Left ventricle myocardium inferior (tissue), 1 donor: ENCODE measurements at regions not wholly inside any gene's neighbourhood (a gene's known extent, or its start where the extent isn't known, plus 50 kb on each side); places are given as distances from the start of the nearest gene placed in this dataset.

Experiments used
- DNase-seq: peaks from one replicate; pipeline ENCODE4 v3.0.0-alpha.2; 2020
- H3K27ac ChIP-seq: fragments of 200-600 bp; replicated peaks from 2 replicates; pipeline ENCODE4 v1.8.0; 2021
- H3K27me3 ChIP-seq: fragments of 200-600 bp; 2 replicates; pipeline ENCODE4 v1.8.0; 2021; ENCODE audit warnings: low read depth
- H3K36me3 ChIP-seq: fragments of 200-600 bp; 2 replicates; pipeline ENCODE4 v1.8.0; 2021
- H3K4me1 ChIP-seq: fragments of 200-600 bp; 2 replicates; pipeline ENCODE4 v1.8.0; 2021
- H3K4me3 ChIP-seq: fragments of 200-600 bp; 2 replicates; pipeline ENCODE4 v1.8.0; 2021; ENCODE audit warnings: mild to moderate bottlenecking, moderate library complexity
- H3K9me3 ChIP-seq: fragments of 200-600 bp; replicated peaks from 2 replicates; pipeline ENCODE4 v1.8.0; 2021
- intact Hi-C: fragments of 100-400 bp; cut with micrococcal nuclease; formaldehyde crosslinking; loops from one replicate; pipeline ENCODE4 v1.11.0; 2022
- TF ChIP-seq, protein P1 (sequence below): fragments of 200-600 bp; IDR thresholded peaks from 2 replicates; pipeline ENCODE4 v1.8.0; 2021; ENCODE audit warnings: antibody characterized with exemption, mild to moderate bottlenecking, borderline replicate concordance
- donor health status: DM: no; HTN: yes; CAD: no; lungs with severe emphysema.

DNA sequence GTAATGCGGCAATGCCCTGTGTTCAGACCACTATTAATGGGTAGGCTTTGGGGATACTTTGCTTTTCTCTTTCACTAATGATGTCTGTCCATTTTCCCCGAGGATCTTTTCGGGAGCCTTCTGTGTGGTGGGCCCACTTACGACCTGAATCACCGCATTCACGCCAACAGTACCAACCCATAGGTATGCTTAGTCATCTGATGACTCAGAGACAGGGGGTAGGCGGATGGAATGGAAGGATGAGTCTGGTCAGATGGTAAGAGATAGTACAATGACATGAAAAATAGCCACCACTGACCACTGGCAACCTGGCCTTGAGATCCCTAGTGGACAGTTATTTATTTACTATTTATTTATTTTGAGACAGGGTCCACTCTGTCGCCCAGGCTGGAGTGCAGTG lies 76.0 kb upstream of the DHRSX start:
- TF ChIP-seq, protein P1, sequence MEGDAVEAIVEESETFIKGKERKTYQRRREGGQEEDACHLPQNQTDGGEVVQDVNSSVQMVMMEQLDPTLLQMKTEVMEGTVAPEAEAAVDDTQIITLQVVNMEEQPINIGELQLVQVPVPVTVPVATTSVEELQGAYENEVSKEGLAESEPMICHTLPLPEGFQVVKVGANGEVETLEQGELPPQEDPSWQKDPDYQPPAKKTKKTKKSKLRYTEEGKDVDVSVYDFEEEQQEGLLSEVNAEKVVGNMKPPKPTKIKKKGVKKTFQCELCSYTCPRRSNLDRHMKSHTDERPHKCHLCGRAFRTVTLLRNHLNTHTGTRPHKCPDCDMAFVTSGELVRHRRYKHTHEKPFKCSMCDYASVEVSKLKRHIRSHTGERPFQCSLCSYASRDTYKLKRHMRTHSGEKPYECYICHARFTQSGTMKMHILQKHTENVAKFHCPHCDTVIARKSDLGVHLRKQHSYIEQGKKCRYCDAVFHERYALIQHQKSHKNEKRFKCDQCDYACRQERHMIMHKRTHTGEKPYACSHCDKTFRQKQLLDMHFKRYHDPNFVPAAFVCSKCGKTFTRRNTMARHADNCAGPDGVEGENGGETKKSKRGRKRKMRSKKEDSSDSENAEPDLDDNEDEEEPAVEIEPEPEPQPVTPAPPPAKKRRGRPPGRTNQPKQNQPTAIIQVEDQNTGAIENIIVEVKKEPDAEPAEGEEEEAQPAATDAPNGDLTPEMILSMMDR, result no peak
- Histone ChIP-seq H3K27ac (no peak overlapping the region), H3K4me3 (no peak overlapping the region), H3K27me3 (peaks cover 24% of the 10 kb centered on the region), H3K36me3 (no peaks in the 10 kb centered on the region), H3K9me3 (no peaks in the 10 kb centered on the region), H3K4me1 (no peaks in the 10 kb centered on the region)
- no peak for DNase-seq
- intact Hi-C loops, result no loop called here

DNA sequence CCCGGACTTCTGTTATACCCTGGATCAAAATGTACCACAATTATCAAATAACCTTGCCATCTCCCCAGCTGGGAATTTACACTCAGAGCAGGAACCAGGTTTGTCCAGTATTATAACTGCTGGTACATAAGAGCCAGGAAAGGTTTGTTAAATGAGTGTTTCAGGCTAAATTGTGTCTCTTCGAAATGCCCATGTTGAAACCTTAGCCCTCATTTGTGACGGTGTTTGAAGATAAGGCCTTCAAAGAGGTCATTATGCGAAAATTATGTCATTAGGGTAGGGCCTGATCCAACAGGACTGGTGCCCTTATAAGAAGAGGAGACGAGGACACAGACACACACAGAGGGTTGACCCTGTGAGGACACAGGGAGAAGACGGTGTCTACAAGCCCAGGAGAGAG lies 73.5 kb upstream of the DHRSX start:
- DNase-seq, result no peak
- Histone ChIP-seq H3K36me3 (peaks cover 4% of the 10 kb centered on the region), H3K27me3 (no peaks in the 10 kb centered on the region), H3K27ac (no peak overlapping the region), H3K9me3 (no peaks in the 10 kb centered on the region), H3K4me1 (no peaks in the 10 kb centered on the region), H3K4me3 (no peak overlapping the region)
- TF ChIP-seq, protein P1, result no peak
- intact Hi-C loops, result no loop called here

DNA sequence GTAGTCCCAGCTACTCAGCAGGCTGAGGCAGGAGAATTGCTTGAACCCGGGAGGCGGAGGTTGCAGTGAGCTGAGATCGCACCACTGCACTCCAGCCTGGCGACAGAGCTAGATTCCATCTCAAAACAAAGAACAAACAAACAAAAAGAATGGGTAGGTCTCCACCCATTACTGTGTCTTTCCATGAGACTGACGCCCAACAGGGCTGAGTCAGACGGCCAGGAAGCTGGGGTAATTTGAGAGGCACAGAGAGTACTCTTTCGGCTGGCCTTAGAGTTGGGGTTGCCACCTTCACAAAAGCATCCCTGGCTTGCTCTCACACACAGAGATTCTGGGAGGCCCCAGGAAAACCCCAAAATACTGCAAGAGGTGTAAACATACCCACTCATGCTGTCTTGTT lies 72.0 kb upstream of the DHRSX start:
- TF ChIP-seq, protein P1, result no peak
- no peak for DNase-seq
- H3K27me3 ChIP-seq, result no peaks in the 10 kb centered on the region
- intact Hi-C loops, result no loop called here
- no peaks in the 10 kb centered on the region for H3K9me3 ChIP-seq
- no peak overlapping the region for H3K27ac ChIP-seq
- no peaks in the 10 kb centered on the region for H3K4me1 ChIP-seq
- peaks cover 4% of the 10 kb centered on the region for H3K36me3 ChIP-seq
- H3K4me3 ChIP-seq, result no peak overlapping the region

DNA sequence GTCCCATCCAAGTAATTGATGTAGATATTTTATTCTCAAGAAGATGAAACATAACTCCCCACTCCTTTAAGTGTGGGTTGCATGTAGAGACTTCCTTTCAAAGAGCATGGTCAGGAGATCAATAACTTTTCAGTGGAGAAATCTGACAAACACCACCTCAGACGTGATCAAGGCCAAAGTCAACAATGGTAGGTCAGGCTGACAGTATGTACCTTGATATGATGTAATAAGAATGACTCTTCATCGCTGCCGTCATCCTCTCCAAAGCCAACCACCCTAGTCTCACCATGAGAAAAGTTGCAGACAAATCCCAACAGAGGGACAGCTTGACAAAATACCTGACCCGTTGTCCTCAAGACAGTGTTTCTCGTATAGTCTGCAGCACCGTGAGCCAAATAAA lies 67.3 kb upstream of the DHRSX start:
- TF ChIP-seq, protein P1, result no peak
- Histone ChIP-seq H3K36me3 (peaks cover 4% of the 10 kb centered on the region), H3K27ac (no peak overlapping the region), H3K4me3 (no peak overlapping the region), H3K27me3 (no peaks in the 10 kb centered on the region), H3K9me3 (no peaks in the 10 kb centered on the region), H3K4me1 (no peaks in the 10 kb centered on the region)
- intact Hi-C loops, result no loop called here
- DNase-seq, result no peak

DNA sequence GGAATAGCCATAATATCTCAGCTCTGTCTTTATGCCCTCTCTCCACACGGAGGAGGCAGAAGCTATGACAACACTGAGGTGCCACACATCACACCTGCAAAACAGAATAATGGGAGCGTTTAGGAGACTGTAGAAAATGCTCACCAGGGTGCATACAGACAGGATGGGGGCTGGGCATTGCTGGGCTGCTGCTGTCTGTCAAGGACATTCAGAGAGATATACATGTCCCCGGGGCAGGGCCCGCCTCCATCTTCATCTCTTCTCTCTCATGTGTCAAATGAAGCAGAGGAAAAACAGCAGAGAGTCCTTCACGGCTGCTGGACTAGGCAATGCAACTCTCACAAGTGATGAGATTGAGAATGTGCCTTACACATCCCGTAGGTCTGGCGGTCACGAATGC lies 65.3 kb upstream of the DHRSX start:
- H3K4me1 ChIP-seq, result no peaks in the 10 kb centered on the region
- no peak overlapping the region for H3K27ac ChIP-seq
- TF ChIP-seq, protein P1, result no peak
- H3K36me3 ChIP-seq, result peaks cover 4% of the 10 kb centered on the region
- H3K4me3 ChIP-seq, result no peak overlapping the region
- no peaks in the 10 kb centered on the region for H3K9me3 ChIP-seq
- intact Hi-C loops, result no loop called here
- no peak for DNase-seq
- H3K27me3 ChIP-seq, result no peaks in the 10 kb centered on the region

DNA sequence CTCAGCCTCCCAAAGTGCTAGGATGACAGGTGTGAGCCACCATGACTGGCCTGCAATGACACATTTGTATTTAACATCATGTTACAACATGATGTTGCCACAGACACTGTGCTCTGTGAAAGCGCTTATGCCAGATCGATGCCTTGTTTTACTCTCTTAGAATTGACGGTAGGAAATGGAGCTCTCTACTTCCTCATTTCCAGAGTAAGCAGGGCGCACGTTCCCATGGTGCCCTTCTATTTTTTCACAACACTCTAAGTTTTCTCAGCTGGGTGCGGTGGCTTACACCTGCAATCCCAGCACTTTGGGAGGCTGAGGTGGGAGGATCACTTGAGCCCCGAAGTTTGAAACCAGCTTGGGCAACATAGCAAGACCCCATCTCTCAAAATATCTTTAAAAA lies 60.7 kb upstream of the DHRSX start:
- intact Hi-C loops, result no loop called here
- peaks cover 12% of the 10 kb centered on the region for H3K27me3 ChIP-seq
- no peaks in the 10 kb centered on the region for H3K36me3 ChIP-seq
- no peak overlapping the region for H3K4me3 ChIP-seq
- H3K4me1 ChIP-seq, result no peaks in the 10 kb centered on the region
- TF ChIP-seq, protein P1, result no peak
- no peaks in the 10 kb centered on the region for H3K9me3 ChIP-seq
- H3K27ac ChIP-seq, result no peak overlapping the region
- no peak for DNase-seq
